CD8-positive, alpha-beta memory T cell (primary cell): ENCODE measurements at regions not wholly inside any gene's neighbourhood (a gene's known extent, or its start where the extent isn't known, plus 50 kb on each side); places are given as distances from the start of the nearest gene placed in this dataset.

ENCODE experiments used
- CTCF ChIA-PET: fragments of 350-600 bp; sonication (Branson Sonifier 250); formaldehyde crosslinking; loops from one replicate; lab custom pipeline; 2021; ENCODE audit warnings: antibody characterized with exemption; lab: Charles Lee
- POLR2A ChIA-PET: fragments of 350-600 bp; sonication (Branson Sonifier 250); formaldehyde crosslinking; loops from one replicate; lab custom pipeline; 2021; ENCODE audit warnings: antibody characterized with exemption; lab: Charles Lee
- DNase-seq, 5 donors: peaks; one replicate each; pipeline versions ENCODE4 v3.0.0 to v3.0.0-alpha.2; 2020 to 2022; ENCODE audit warnings: mixed read lengths in 1 of 5
- H3K27ac ChIP-seq: one replicate; pipeline ENCODE4 v1.7.0; 2013; ENCODE audit warnings: low read depth, mild to moderate bottlenecking, low read length, moderate library complexity
- H3K27me3 ChIP-seq: 2 replicates; pipeline ENCODE4 v1.7.0; 2013; ENCODE audit warnings: low read length, mild to moderate bottlenecking; ENCODE audit not compliant: insufficient read depth, poor library complexity, severe bottlenecking
- H3K36me3 ChIP-seq: 2 replicates; pipeline ENCODE4 v1.7.0; 2013; ENCODE audit warnings: mild to moderate bottlenecking, low read length, moderate library complexity; ENCODE audit not compliant: insufficient read depth
- H3K4me1 ChIP-seq: 2 replicates; pipeline ENCODE4 v1.7.0; 2013; ENCODE audit warnings: mild to moderate bottlenecking, low read length, moderate library complexity; ENCODE audit not compliant: insufficient read depth
- H3K4me3 ChIP-seq: 2 replicates; pipeline ENCODE4 v1.7.0; 2013; ENCODE audit warnings: mild to moderate bottlenecking, low read length
- H3K9me3 ChIP-seq: 2 replicates; pipeline ENCODE4 v1.7.0; 2013; ENCODE audit warnings: mild to moderate bottlenecking, low read length
- H3K27ac Mint-ChIP-seq, 8 donors: one replicate each; pipeline ENCODE4 v1.8.0; 2020 to 2021; ENCODE audit warnings: mixed read lengths in 8 of 8, mild to moderate bottlenecking in 6 of 8, inconsistent platforms in 3 of 8, moderate library complexity in 3 of 8
- H3K27me3 Mint-ChIP-seq, 2 donors: one replicate each; pipeline ENCODE4 v1.8.0; 2020 to 2021; ENCODE audit warnings: mixed read lengths in 2 of 2, mild to moderate bottlenecking in 1 of 2, moderate library complexity in 1 of 2
- H3K36me3 Mint-ChIP-seq, 3 donors: one replicate each; pipeline ENCODE4 v1.8.0; 2020 to 2021; ENCODE audit warnings: mixed read lengths in 3 of 3, inconsistent platforms in 1 of 3, mild to moderate bottlenecking in 1 of 3
- H3K4me1 Mint-ChIP-seq, 3 donors: one replicate each; pipeline ENCODE4 v1.8.0; 2020 to 2021; ENCODE audit warnings: mixed read lengths in 3 of 3, inconsistent platforms in 1 of 3, mild to moderate bottlenecking in 1 of 3
- H3K4me3 Mint-ChIP-seq, 7 donors: one replicate each; pipeline ENCODE4 v1.8.0; 2020 to 2021; ENCODE audit warnings: mixed read lengths in 7 of 7, mild to moderate bottlenecking in 6 of 7, moderate library complexity in 4 of 7, inconsistent platforms in 2 of 7
- H3K9me3 Mint-ChIP-seq, 5 donors: one replicate each; pipeline ENCODE4 v1.8.0; 2020 to 2022; ENCODE audit warnings: mixed read lengths in 5 of 5, mild to moderate bottlenecking in 3 of 5, moderate library complexity in 2 of 5, inconsistent platforms in 1 of 5

DNA sequence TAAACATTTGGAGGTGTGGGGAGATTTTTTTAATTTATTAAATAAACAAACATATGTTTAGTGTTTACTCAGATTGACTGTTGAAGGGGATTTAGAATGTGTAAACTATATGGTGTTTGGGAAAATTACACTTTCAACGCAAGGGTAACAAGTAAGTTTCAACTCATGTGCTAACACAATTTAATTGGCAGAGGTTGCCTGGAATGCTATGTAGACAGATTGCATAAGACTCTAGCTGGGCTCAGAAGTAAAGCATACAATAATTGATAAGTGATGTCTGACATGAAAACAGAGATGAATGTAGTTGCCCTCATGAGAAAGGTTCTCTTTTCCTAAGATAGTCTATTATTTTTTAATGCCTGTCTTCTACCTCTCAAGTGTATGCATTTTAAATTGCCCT lies 617.4 kb downstream of the KCTD16 start:
- Mint-ChIP-seq H3K27me3 (no peaks in the 10 kb centered on the region), H3K36me3 (no peaks in the 10 kb centered on the region), H3K4me1 (no peaks in the 10 kb centered on the region), H3K27ac (no peak overlapping the region), H3K4me3 (no peak overlapping the region), H3K9me3 (peaks cover 0 to 18% (median 2%) of the 10 kb centered on the region in 5 donors)
- Histone ChIP-seq H3K27ac (no peak overlapping the region), H3K36me3 (no peaks in the 10 kb centered on the region), H3K4me3 (no peak overlapping the region), H3K4me1 (no peaks in the 10 kb centered on the region), H3K27me3 (no peaks in the 10 kb centered on the region), H3K9me3 (no peaks in the 10 kb centered on the region)
- POLR2A ChIA-PET = no interaction called here
- CTCF ChIA-PET = no interaction called here
- no peak for DNase-seq

DNA sequence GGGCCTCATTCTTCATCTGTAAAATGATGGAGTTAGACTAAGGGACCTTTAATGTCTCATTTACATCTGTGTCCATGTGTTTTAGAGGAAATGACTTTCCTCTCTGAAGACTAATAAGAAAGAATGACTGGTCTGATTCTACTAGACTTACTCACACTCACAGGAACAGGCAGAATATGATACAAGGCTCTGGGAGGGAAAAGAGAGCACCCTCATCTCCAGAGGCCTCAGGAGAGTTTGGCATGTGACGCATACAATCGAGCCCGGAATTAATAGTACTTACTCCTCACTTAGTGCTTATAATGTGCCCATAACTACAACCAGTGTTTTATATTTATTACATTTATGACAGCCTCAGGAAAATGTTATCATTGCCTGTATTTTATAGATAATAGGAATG lies 608.7 kb downstream of the KCTD16 start:
- Histone ChIP-seq H3K4me1 (no peaks in the 10 kb centered on the region), H3K36me3 (no peaks in the 10 kb centered on the region), H3K27ac (no peak overlapping the region), H3K9me3 (no peaks in the 10 kb centered on the region), H3K4me3 (no peak overlapping the region), H3K27me3 (no peaks in the 10 kb centered on the region)
- no peak for DNase-seq
- H3K4me3 Mint-ChIP-seq = no peak overlapping the region
- no peaks in the 10 kb centered on the region for H3K4me1 Mint-ChIP-seq
- H3K9me3 Mint-ChIP-seq = peaks cover 0 to 4% (median 0%) of the 10 kb centered on the region in 5 donors
- no peaks in the 10 kb centered on the region for H3K36me3 Mint-ChIP-seq
- POLR2A ChIA-PET = no interaction called here
- H3K27ac Mint-ChIP-seq = no peak overlapping the region
- CTCF ChIA-PET = no interaction called here
- H3K27me3 Mint-ChIP-seq = no peaks in the 10 kb centered on the region

DNA sequence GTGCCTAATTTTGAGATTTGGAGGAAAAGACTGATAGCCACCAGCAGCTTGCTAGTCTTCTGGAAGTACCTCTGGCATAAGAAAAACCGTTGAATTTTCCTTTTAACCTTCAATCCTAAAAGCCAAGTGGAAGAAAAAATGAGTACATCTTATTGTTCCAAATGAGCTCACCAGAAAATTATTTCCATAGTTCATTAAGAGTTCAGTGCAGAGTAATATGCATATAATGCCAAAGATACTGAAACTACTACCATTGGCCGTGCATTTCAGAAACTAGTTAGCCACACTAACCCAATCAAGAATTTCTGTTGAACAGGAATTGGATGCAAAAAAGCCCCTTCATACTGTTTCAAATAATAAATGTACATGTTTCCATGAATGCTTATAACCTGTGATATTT lies 607.9 kb downstream of the KCTD16 start:
- Mint-ChIP-seq H3K27me3 (no peaks in the 10 kb centered on the region), H3K9me3 (peaks cover 0 to 4% (median 3%) of the 10 kb centered on the region in 5 donors)
- H3K4me1 ChIP-seq = no peaks in the 10 kb centered on the region

DNA sequence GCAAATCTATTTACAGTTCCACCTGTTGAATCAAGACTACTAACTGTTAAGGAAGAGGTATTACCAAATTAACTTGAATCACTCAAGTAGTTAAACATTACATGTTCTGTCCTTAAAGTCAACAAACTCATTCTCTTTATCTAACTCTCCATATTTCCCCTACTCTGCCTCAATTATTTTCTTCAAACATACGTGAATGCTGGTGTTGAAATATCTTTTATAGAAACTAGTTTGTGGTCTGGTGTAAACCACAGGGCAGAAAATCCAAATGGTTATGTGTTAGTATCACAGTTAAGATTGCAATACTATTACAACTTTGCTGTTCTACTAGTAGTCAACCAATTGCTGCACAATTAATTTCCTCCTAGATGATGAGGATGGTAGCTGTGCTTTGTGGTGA lies 603.5 kb downstream of the KCTD16 start:
- no peaks in the 10 kb centered on the region for H3K36me3 Mint-ChIP-seq
- no peaks in the 10 kb centered on the region for H3K4me1 Mint-ChIP-seq
- Histone ChIP-seq H3K4me3 (no peak overlapping the region), H3K27me3 (no peaks in the 10 kb centered on the region), H3K27ac (no peak overlapping the region), H3K36me3 (no peaks in the 10 kb centered on the region), H3K4me1 (no peaks in the 10 kb centered on the region), H3K9me3 (no peaks in the 10 kb centered on the region)
- ChIA-PET CTCF (no interaction called here), POLR2A (no interaction called here)
- H3K27ac Mint-ChIP-seq = no peak overlapping the region
- no peaks in the 10 kb centered on the region for H3K27me3 Mint-ChIP-seq
- no peak overlapping the region for H3K4me3 Mint-ChIP-seq
- DNase-seq = no peak
- H3K9me3 Mint-ChIP-seq = peaks cover 0 to 11% (median 5%) of the 10 kb centered on the region in 5 donors

More for the DNA sequence above, 607.9 kb downstream of the KCTD16 start:
- Histone ChIP-seq H3K36me3 (no peaks in the 10 kb centered on the region), H3K4me3 (no peak overlapping the region), H3K27ac (no peak overlapping the region), H3K27me3 (no peaks in the 10 kb centered on the region), H3K9me3 (no peaks in the 10 kb centered on the region)
- POLR2A ChIA-PET = no interaction called here
- H3K4me1 Mint-ChIP-seq = no peaks in the 10 kb centered on the region
- no peaks in the 10 kb centered on the region for H3K36me3 Mint-ChIP-seq
- no peak overlapping the region for H3K4me3 Mint-ChIP-seq
- DNase-seq = no peak
- no peak overlapping the region for H3K27ac Mint-ChIP-seq
- CTCF ChIA-PET = no interaction called here

DNA sequence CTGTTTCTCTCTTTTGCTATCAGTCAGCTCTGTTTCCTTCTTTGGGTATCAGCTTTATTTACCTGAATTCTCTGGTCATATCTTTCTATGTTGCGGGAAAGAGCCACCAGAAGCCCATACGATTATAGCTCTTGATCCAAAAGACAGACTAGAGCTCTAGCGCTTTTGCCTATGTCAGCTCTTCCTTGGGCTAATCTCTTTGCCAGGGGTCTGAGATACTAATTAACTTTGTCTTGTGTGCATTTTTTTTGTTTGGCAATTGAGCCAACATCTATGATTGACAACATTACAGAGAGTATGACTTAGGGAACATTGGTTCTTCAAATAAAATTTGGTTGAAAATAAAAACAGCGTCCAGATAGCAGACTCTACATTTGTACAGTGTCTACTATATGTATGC lies 603.0 kb downstream of the KCTD16 start:
- ChIA-PET CTCF (no interaction called here), POLR2A (no interaction called here)
- no peaks in the 10 kb centered on the region for H3K4me1 Mint-ChIP-seq
- Histone ChIP-seq H3K36me3 (no peaks in the 10 kb centered on the region), H3K9me3 (no peaks in the 10 kb centered on the region), H3K4me1 (no peaks in the 10 kb centered on the region), H3K4me3 (no peak overlapping the region), H3K27me3 (no peaks in the 10 kb centered on the region), H3K27ac (no peak overlapping the region)
- no peak overlapping the region for H3K27ac Mint-ChIP-seq
- no peaks in the 10 kb centered on the region for H3K36me3 Mint-ChIP-seq
- no peaks in the 10 kb centered on the region for H3K27me3 Mint-ChIP-seq
- no peak for DNase-seq
- H3K4me3 Mint-ChIP-seq = no peak overlapping the region
- H3K9me3 Mint-ChIP-seq = peaks cover 0 to 11% (median 7%) of the 10 kb centered on the region in 5 donors

DNA sequence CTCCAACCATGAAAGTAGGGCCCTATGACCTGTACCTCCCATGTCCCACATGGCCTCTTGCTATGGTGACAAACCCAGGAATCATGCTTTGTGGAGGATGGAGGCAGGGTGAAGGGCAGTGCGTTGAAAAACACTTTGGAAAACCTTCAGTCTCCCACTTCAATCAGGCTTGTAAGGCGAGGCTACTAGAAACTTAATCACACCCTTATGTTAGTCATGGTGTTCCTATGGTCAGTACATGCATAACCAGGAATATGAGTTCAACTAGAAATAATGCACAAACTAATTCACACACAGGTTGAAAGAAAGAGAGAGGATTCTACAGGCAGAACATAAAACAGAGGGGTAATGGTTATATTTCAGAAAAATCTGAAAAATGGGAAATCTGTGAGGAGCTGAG lies 601.1 kb downstream of the KCTD16 start:
- H3K36me3 Mint-ChIP-seq = no peaks in the 10 kb centered on the region
- no peaks in the 10 kb centered on the region for H3K9me3 ChIP-seq
- H3K9me3 Mint-ChIP-seq = peaks cover 0 to 11% (median 7%) of the 10 kb centered on the region in 5 donors
- no peak overlapping the region for H3K27ac ChIP-seq
- H3K4me1 Mint-ChIP-seq = no peaks in the 10 kb centered on the region
- H3K4me3 ChIP-seq = no peak overlapping the region
- no peak for DNase-seq
- H3K27me3 ChIP-seq = no peaks in the 10 kb centered on the region
- no peaks in the 10 kb centered on the region for H3K4me1 ChIP-seq
- ChIA-PET CTCF (no interaction called here), POLR2A (no interaction called here)
- no peak overlapping the region for H3K4me3 Mint-ChIP-seq
- no peaks in the 10 kb centered on the region for H3K27me3 Mint-ChIP-seq
- H3K36me3 ChIP-seq = no peaks in the 10 kb centered on the region
- H3K27ac Mint-ChIP-seq = no peak overlapping the region

DNA sequence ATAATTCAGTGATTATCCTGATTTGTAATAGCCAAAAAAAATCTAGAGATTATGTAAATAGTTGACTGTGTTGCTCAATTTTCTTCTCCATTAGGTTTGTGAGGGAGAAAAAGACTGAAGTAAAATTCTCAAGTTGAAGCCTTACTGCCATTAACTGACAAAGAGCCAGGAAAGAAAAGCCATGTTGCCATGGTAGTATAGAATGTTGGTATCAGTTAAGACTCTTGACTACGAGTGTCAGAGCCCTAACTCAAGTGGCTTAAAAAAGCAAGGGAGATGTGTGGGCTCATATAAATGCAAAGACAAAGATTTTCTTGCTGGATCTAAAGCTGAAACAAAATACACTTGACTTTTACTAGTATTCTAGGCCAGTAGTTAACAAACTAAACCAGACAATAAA lies 571.7 kb downstream of the KCTD16 start:
- Mint-ChIP-seq H3K9me3 (peaks cover 6 to 18% (median 11%) of the 10 kb centered on the region in 5 donors), H3K27me3 (no peaks in the 10 kb centered on the region), H3K27ac (no peak overlapping the region), H3K4me1 (no peaks in the 10 kb centered on the region), H3K36me3 (no peaks in the 10 kb centered on the region), H3K4me3 (no peak overlapping the region)
- no peaks in the 10 kb centered on the region for H3K27me3 ChIP-seq
- no peaks in the 10 kb centered on the region for H3K36me3 ChIP-seq
- H3K4me1 ChIP-seq = no peaks in the 10 kb centered on the region
- ChIA-PET POLR2A (no interaction called here), CTCF (no interaction called here)
- DNase-seq = no peak
- no peak overlapping the region for H3K27ac ChIP-seq
- H3K4me3 ChIP-seq = no peak overlapping the region
- no peaks in the 10 kb centered on the region for H3K9me3 ChIP-seq

DNA sequence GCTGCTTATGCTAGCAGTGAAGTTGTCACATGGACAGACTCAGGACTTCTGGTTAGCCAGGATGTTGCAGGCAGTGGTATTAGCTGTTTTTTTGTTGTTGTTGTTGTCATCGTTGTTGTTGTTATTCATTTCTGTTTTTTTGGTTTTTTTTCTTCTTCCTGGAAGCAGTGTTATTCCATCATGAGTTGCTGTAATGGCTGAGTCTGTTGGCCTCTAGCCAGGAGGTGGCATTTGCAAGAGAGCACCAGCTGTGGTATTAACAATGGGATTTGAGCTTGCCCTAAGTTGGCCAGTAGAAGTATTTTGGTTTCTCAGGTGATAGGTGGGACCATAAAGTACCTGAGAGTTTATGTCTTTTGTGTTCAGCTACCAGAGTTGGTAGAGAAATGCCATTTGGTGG lies 561.1 kb downstream of the KCTD16 start:
- no peak overlapping the region for H3K27ac Mint-ChIP-seq
- H3K9me3 Mint-ChIP-seq = peaks cover 9 to 41% (median 24%) of the 10 kb centered on the region in 5 donors
- CTCF ChIA-PET = no interaction called here

DNA sequence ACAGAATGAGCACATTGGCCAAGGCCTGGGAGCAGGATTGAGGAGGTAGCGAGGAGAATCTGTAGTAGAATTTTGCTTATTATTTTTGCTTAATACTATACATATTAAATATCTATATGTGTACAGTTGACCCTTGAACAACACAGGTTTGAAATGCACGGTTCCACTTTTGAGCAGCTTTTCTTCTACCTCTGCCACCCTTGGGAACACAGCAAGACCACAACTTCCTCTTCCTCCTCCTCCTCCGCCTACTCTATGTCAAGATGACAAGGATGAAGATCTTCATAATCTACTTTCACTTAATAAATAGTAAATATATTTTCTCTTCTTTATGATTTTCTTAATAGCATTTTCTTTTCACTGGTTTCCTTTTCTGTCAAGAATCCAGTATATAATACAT lies 541.4 kb downstream of the KCTD16 start:
- H3K9me3 Mint-ChIP-seq = peaks cover 5 to 6% (median 5%) of the 10 kb centered on the region in 5 donors
- H3K36me3 Mint-ChIP-seq = no peaks in the 10 kb centered on the region
- Histone ChIP-seq H3K4me1 (no peaks in the 10 kb centered on the region), H3K27ac (no peak overlapping the region), H3K4me3 (no peak overlapping the region), H3K9me3 (no peaks in the 10 kb centered on the region), H3K36me3 (no peaks in the 10 kb centered on the region), H3K27me3 (no peaks in the 10 kb centered on the region)
- H3K4me1 Mint-ChIP-seq = no peaks in the 10 kb centered on the region
- POLR2A ChIA-PET = no interaction called here
- no peak for DNase-seq
- no peaks in the 10 kb centered on the region for H3K27me3 Mint-ChIP-seq
- H3K4me3 Mint-ChIP-seq = no peak overlapping the region
- no peak overlapping the region for H3K27ac Mint-ChIP-seq
- CTCF ChIA-PET = no interaction called here

More for the DNA sequence above, 561.1 kb downstream of the KCTD16 start:
- H3K27ac ChIP-seq = no peak overlapping the region
- H3K27me3 ChIP-seq = no peaks in the 10 kb centered on the region
- Mint-ChIP-seq H3K4me1 (no peaks in the 10 kb centered on the region), H3K27me3 (no peaks in the 10 kb centered on the region), H3K4me3 (no peak overlapping the region), H3K36me3 (no peaks in the 10 kb centered on the region)
- POLR2A ChIA-PET = no interaction called here
- DNase-seq = no peak
- H3K36me3 ChIP-seq = no peaks in the 10 kb centered on the region
- H3K4me3 ChIP-seq = no peak overlapping the region
- H3K9me3 ChIP-seq = no peaks in the 10 kb centered on the region
- H3K4me1 ChIP-seq = no peaks in the 10 kb centered on the region
